ENCODE measurements at regions not wholly inside any gene's neighbourhood (a gene's known extent, or its start where the extent isn't known, plus 50 kb on each side); places are given as distances from the start of the nearest gene placed in this dataset.

DNA sequence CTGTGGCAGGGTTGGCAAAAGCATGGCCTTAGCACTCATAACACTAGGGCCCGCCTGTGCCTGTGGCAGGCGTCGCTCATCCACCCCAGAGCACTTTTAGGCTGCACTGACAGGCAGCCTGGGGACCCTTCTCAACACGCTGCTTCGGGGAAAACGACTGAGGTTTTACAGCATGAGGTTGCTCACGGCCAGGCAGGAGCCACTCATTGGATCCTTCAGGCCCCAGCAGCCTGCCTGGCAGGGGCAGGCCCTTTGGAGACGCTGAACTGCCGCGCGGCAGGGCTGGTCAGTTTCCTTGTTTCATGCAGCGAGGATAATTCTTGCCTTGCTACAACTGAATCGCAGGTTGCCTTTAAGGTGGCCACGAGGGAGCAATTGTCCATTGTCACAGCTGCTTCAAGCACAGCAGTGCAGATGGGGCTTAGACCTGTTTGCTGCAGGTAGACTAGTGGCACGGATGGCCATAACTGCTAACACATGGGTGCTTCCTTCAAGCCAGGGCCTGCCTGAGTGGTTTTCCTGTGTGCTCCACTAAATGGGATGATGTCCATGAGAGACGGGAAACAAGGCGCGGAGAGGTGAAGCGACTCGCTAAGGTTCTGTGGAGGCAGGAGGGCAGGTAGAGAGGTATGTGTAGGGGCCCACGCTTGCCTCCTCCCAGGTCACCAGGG lies 49.9 kb upstream of the HS6ST1 start:
- TF ChIP-seq, protein P1, sequence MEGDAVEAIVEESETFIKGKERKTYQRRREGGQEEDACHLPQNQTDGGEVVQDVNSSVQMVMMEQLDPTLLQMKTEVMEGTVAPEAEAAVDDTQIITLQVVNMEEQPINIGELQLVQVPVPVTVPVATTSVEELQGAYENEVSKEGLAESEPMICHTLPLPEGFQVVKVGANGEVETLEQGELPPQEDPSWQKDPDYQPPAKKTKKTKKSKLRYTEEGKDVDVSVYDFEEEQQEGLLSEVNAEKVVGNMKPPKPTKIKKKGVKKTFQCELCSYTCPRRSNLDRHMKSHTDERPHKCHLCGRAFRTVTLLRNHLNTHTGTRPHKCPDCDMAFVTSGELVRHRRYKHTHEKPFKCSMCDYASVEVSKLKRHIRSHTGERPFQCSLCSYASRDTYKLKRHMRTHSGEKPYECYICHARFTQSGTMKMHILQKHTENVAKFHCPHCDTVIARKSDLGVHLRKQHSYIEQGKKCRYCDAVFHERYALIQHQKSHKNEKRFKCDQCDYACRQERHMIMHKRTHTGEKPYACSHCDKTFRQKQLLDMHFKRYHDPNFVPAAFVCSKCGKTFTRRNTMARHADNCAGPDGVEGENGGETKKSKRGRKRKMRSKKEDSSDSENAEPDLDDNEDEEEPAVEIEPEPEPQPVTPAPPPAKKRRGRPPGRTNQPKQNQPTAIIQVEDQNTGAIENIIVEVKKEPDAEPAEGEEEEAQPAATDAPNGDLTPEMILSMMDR (IDR thresholded peaks at IDR 0.05; ENCODE audit: insufficient read depth, low read length) = no peak
- H3K4me3 ChIP-seq (ENCODE audit: low read depth, low read length) = no peak overlapping the region
- DNase-seq (ENCODE audit: low read depth) = no peak

- peak; percentile 60 for DNase-seq (ENCODE audit: low read depth)
- TF ChIP-seq, protein P1 (IDR thresholded peaks at IDR 0.05; ENCODE audit: insufficient read depth, low read length) = no peak
- no peak overlapping the region for H3K4me3 ChIP-seq (ENCODE audit: low read depth, low read length)
Measured at GRCh38 chr2:128369108-128369555, 50.5 kb upstream of the HS6ST1 start.

- TF ChIP-seq, protein P1 (IDR thresholded peaks at IDR 0.05; ENCODE audit: insufficient read depth, low read length) = no peak
- H3K4me3 ChIP-seq (ENCODE audit: low read depth, low read length) = no peak overlapping the region
- no peak for DNase-seq (ENCODE audit: low read depth)
Measured at GRCh38 chr2:128369602-128370467, 51.2 kb upstream of the HS6ST1 start.

GRCh38 chr2:128370468-128371247 lies 52.0 kb upstream of the HS6ST1 start:
- no peak overlapping the region for H3K4me3 ChIP-seq (ENCODE audit: low read depth, low read length)
- TF ChIP-seq, protein P1 (IDR thresholded peaks at IDR 0.05; ENCODE audit: insufficient read depth, low read length) = no peak
- peak; percentile 26 for DNase-seq (ENCODE audit: low read depth)

DNA sequence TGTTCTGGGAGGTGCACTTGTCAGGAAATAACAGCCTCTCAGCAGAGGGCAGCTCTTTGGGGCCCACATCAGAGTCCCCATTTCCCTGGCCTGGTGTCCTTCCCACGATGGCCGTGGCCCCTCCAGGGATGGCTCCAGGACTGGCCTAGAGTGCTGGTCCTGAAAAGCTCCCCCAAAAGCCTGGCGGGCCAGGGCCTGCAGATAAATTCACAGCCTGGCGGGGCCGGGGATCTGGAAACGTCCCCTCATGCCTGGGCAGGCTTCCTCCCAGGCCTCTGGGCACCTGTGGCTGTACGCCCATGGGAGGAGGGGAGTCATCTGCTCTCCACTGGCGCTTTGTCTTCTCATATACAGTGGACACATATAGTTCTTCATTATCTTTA lies 52.6 kb upstream of the HS6ST1 start:
- DNase-seq (ENCODE audit: low read depth) = no peak
- H3K4me3 ChIP-seq (ENCODE audit: low read depth, low read length) = no peak overlapping the region
- TF ChIP-seq, protein P1 (IDR thresholded peaks at IDR 0.05; ENCODE audit: insufficient read depth, low read length) = no peak

DNA sequence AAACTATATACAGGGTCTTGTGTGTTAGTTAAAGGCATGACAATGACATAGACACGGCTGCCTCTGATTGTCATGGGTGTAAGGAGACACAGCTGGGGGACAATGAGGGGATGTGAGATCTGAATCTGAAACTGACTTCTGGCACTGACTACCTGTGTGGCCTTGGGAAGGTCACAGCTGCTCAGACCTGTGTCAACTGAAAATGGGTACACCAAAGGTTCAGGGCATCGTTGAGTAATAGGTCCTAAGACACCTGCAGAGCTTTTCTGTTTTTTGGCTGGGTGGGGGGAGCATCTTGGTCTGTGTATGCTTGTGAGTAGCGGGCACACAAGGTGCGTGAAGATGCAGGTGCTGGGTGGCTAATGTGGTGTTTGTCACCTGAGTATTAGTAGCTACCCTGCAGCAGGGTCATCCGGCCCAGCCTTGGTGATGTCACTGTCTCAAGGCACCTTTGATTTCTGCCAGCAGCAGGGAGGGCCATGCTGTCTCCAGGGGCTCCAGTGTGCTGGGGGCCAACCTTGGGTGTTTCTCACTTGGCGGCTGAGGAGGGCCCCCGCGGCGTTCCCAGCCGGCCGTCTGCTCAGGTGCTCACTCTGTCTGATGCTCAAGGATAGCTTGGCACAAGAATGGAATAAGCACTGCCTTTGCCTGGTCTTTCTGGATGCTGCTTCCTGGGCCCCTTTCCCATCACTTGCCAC lies 53.1 kb upstream of the HS6ST1 start:
- no peak overlapping the region for H3K4me3 ChIP-seq (ENCODE audit: low read depth, low read length)
- no peak for DNase-seq (ENCODE audit: low read depth)
- TF ChIP-seq, protein P1 (IDR thresholded peaks at IDR 0.05; ENCODE audit: insufficient read depth, low read length) = no peak

Data from fibroblast of the aortic adventitia (primary cell).